ENCODE measurements at regions not wholly inside any gene's neighbourhood (a gene's known extent, or its start where the extent isn't known, plus 50 kb on each side); places are given as distances from the start of the nearest gene placed in this dataset.

- no peak for TF ChIP-seq POLR2A (IDR thresholded peaks at IDR 0.05)
- no peak for TF ChIP-seq CTCF (IDR thresholded peaks at IDR 0.05)
Measured at GRCh38 chr11:92087725-92088537, 136.7 kb upstream of the FAT3 start.
